Medulla oblongata (tissue), 1 donor: ENCODE measurements at regions not wholly inside any gene's neighbourhood (a gene's known extent, or its start where the extent isn't known, plus 50 kb on each side); places are given as distances from the start of the nearest gene placed in this dataset.
"Not testable (repeated sequence)": the region's sequence is repeated elsewhere in the genome, so short reads cannot be mapped to it uniquely, and the experiment has no call there.

Experiments used
- DNase-seq: peaks from one replicate; pipeline ENCODE4 v3.0.0-alpha.2; 2015; ENCODE audit errors: extremely low spot score

- no peak for DNase-seq
These were observed 360.5 kb downstream of the SHANK2 start for GRCh38 chr11:70891844-70892380.

DNA sequence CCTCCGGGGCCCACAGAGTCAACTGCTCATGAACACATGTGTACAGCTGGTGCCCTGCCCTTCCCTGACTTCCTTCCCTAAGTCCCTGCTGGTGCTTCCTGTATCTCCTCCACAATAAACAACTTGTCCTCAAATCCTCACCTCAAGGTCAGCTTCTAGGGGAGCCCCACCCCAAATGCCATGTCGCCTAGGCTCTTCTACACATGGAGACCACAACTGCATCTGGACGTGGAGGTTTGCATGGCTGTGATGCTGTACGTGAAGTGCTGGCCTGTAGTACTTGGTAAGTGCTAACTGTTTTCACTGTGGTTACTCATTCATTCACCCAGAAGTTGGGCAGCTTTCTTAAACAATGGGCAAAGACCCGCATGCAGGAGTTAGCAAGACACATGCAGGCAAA, 359.5 kb downstream of the SHANK2 start:
- no peak for DNase-seq

DNA sequence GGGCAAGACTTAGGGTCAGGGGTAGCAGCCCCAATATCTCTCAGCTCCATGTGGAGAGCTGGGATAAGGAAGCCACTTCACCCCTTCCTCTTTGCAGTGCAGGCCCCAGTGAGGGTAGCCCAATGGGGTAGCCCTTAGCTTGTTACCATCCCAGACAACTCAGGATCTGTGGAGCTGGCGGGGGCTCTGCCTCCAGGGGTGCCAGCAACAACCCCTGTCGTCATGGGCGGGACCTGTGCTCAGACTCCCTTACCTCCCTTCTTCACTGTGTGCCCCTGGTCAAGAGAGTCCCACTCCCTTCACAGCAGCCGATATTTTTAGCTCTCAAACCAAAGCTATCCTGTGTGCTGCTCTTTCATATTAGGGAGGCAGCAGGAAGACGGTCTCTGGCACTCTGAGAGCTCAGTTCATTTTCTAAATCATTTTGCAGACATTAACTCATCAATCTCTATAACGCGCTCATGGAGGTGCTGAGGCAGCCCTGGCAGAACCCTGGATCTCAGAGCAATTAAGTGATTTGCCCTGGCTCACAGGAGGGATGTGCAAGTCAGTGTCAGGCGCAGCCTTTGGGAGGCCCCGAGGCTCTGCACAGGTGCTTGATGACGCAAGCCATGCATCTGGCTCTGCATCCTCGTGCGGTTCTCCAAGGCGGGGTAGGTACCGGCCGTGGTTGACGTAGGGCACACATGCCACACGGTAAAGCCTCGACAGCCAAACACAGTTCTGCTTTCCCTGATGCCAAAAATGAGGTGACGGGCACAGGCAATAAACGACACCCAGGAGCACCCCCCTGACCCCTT, 357.6 kb downstream of the SHANK2 start:
- no peak for DNase-seq

DNA sequence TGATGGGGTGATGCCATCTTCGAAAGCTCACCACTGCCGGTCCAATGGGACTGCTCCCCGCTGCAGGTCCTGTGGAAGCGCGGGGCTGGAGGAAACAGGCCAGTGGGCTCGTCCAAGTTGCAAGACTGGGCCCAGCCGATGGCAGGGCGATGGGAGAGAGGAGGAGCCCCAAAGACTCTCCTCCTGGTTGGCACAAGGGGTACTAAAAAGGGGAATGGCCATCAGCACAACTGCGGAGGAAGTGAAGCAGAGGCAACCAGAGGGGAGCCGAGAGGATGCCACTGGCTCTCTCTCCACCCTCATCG, 357.1 kb downstream of the SHANK2 start:
- DNase-seq = no peak

- no peak for DNase-seq
These were observed 354.9 kb downstream of the SHANK2 start for GRCh38 chr11:70897429-70897828.

- DNase-seq = no peak
These were observed 352.8 kb downstream of the SHANK2 start for GRCh38 chr11:70899616-70900015.

GRCh38 chr11:70900540-70900939, 351.8 kb downstream of the SHANK2 start:
- no peak for DNase-seq

GRCh38 chr11:70901951-70902521, 350.3 kb downstream of the SHANK2 start:
- peak; percentile 27 for DNase-seq

- DNase-seq = not testable (repeated sequence)
These were observed 349.1 kb downstream of the SHANK2 start for GRCh38 chr11:70903229-70903628.

DNA sequence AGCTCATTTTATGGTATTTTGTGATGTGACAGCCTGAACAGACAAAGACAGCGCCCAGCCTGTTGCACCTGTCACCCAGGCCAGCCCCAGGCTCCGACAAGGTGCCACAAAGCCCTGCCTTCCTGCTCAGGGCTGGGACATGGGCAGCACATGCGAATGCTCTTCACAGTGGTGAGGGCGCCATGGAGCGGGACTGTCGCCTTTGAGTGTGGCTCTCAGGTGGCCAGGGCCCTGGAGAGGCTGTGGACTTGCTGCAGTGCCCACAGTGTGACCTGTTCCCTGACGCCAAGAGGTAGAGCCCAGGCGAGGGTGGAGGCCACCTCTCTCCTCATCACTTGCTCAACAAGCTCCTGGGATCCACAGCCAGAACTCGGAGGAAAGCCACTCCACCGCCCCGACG, 346.3 kb downstream of the SHANK2 start:
- DNase-seq = no peak

GRCh38 chr11:70908223-70908622, 344.2 kb downstream of the SHANK2 start:
- DNase-seq = no peak

DNA sequence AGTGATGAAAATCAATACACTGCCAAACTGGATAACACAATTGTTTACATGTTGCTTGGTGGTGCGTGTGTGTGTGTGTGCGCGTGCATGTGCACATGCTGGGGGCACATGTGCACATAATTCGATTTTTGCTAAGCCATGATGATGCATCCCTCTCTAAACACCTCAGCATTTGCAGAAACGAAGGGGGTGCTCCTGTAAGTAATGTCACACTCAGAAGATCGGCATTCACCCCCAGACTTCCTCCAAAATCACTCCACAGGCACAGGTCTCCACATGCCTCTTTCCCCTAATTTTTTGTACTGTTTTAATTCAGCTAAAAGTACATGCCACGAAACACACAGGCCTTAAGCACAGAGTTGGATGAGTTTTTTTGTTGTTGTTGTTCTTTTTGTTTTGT, 341.5 kb downstream of the SHANK2 start:
- DNase-seq = no peak

DNA sequence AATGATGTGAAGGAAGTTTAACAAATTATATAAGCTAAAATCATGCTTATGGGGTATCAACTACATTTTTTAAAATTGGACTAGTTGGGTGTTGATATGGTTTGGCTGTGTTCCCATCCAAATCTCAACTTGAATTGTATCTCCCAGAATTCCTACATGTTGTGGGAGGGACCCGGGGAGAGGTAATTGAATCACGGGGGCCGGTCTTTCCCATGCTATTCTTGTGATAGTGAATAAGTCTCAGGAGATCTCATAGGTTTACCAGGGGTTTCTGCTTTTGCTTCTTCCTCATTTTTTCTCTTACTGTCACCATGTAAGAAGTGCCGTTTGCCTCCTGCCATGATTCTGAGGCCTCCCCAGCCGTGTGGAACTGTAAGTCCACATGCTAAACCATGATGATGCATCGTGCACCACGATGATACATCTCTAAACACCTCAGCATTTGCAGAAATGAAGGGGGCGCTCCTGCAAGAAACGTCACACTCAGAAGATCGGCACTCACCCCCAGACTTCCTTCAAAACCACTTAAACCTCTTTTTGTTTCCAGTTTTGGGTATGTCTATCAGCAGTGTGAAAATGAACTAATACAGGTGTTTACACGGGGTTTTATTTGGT, 340.0 kb downstream of the SHANK2 start:
- no peak for DNase-seq

DNA sequence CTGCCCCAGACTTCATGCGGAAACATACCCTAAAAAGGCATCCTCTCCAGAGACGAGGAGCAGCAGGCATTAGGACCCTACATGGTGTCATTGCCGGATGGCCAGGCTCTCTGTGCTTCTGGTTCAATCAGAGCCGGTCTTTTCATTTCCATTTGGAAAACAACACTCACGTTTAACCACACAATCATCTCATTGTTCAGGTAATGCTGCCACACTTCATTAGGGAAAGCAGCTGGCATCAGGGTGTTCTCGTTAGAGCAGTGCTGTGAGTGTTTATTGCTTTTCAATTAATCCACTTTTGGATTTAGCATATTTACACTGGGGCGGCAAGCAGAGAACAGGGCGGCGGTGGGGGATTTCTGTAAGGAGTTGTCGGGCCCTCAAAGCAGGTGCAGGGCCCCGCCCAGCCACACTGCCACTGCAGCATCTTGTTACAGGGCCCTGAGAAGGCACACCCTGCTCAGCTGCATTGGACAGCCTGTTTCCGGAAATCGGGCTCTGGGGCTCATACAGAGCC, 338.6 kb downstream of the SHANK2 start:
- peak; percentile 11 for DNase-seq

GRCh38 chr11:70914496-70914895, 337.9 kb downstream of the SHANK2 start:
- no peak for DNase-seq

DNA sequence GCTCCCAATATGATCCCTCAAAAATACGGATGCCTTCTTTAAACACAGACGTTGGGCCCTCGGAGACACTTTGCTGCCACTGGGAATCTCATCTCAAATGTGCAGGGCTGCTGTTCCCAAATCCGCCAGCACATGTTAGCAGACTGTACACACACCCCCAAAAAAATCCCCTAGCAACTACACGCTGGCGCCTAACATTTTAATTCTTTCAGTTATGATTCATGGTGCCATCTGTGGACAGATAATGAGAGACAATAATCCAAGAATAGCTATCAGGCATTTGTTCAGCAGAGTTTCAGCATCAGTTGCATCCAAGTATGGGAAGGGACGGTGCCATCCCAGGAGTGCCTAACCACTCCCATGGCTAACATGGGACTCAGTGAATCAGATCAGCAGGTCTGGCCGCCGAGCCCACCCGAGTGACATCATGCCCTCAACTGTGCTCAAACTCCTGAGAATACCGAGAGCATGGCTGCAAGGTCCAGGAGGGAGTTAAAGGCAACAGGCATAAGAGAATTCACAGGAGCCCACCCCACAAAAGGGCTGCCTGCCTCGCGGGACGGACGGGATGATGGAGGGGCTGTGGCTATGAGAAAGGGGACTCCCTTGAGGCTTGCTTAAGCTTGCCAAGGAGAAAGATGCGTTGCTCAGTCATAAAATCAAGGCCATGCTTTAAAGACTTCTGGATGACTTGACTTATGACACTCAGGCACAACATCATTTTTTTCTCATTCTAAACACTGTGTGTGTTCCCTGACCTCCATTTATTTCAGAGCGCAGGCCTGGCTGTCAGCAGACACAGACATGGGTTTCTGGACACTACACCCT, 337.0 kb downstream of the SHANK2 start:
- no peak for DNase-seq

DNA sequence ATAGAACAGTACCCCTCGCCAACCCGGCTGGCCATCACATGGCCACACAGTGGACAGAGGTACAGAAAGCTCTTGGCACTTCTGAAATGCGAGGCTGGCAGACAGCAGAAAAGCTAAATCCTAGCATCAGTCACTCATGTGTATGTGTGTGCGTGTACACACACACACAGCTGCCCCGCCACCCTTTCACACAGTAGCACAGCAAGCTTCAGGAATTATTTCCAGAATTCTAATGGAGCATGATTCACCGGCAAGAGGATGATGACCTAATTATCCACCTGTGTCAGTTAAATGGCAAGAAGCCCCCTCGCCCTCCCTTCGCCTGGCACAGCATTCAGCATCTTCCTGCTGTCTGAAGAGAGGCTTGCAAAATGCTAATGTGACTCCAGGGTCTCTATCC, 336.0 kb downstream of the SHANK2 start:
- no peak for DNase-seq

DNA sequence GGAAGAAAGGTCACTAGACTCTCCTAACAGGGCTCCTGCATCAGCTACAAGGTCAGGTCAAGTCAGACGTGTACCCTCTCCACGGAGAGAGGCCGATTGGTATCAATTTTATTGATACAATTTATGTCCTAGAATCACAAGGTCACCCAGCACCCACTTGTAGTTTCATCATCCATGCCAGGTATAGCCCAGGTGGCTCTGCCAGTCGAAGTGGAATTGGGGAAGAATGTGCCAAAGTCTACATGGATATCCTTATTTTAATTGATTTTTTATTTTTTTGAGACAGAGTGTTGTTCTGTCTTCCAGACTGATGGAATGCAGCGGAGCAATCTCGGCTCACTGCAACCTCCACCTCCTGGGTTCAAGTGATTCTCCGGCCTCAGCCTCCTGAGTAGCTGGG, 334.1 kb downstream of the SHANK2 start:
- no peak for DNase-seq

DNA sequence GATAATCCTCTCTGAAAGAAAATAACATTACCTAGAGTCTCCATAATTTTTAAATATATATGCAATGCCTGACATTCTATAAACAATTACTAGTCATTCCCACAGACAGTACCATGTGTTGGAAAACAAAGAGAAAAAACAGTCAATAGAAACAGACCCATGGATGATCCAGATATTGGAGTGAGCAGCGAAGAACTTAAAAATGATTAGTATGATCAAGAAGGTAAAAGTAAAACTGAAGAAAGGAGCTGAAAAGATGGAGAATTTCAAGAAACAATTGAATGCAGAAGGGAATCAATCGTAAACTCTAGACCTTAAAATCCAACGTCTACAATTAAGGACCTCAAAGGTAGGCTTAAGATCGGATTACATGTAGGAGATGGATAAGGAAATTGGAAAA, 330.6 kb downstream of the SHANK2 start:
- no peak for DNase-seq

DNA sequence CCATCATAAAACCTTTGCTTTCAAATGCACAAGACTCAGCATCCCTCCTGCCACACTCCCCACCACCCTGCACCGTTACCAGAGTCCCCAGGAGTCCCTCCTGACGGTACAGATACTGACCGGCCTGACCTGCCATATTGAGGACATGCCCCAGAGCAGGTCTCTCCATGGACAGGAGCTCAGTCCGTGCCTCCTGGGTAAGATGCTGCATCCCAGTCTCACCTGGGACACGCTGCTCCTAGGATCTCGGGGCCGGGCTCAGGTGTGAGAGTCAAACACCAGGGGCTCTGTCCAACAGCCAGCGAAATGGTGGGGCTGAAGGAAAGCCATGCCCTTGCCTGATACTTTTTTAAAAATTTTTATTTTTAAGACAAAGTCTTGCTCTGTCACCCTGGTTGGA, 328.3 kb downstream of the SHANK2 start:
- DNase-seq = no peak

DNA sequence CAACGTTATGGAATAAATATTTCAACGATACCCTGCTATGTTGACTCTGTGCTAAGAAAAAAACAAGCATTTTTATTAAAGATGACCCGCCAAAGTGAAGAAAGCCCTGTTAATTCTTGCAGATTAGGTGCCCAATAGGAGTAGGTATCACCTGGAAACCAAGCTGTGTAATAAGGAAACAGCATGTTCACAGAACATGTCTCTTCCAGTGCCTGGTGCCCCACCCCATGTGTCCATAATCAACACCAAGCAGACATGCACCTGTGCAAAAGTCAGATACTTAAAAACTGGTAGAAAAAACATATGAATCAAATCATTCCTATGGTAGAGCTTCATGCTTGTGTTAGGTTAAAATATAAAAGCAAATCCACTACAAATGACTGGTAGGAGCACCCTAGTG, 327.1 kb downstream of the SHANK2 start:
- no peak for DNase-seq
